ENCODE measurements at regions not wholly inside any gene's neighbourhood (a gene's known extent, or its start where the extent isn't known, plus 50 kb on each side); places are given as distances from the start of the nearest gene placed in this dataset.

- Mint-ChIP-seq H3K27ac (no peak overlapping the region), H3K9me3 (no peaks in the 10 kb centered on the region), H3K4me3 (no peak overlapping the region), H3K4me1 (peaks cover 12% of the 10 kb centered on the region), H3K27me3 (ENCODE audit: low read depth) (no peaks in the 10 kb centered on the region), H3K36me3 (no peaks in the 10 kb centered on the region)
- ChIA-PET CTCF (no interaction called here), POLR2A (no interaction called here)
- TF ChIP-seq ZNF219 (CRISPR knock-in tag; IDR thresholded peaks at IDR 0.05; ENCODE audit: borderline replicate concordance): no peak
- DNase-seq (ENCODE audit: low spot score) (no peak), ATAC-seq (no peak)
These were observed 65.1 kb upstream of the ITM2B start for GRCh38 chr13:48167866-48168265.

DNA sequence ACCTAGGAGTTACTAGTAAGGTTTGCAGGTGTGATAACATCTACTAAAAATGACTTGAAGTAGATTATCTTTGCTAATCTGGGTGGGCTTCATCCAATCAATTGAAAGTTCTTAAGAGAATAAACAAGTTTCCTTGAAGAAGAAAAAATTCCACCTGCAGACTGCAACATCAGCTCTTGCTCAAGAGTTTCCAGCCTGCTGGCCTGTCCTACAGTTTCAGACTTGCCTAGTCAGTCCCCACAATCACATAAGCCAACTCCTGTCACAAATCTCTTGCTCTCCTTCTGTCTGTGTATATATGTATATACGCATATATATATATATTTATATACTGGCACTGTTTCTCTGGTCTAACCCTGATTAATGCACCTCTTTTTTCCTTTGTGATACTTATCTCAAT is 67.3 kb upstream of the ITM2B start:
- CTCF ChIA-PET: no interaction called here
- ATAC-seq (no peak), DNase-seq (ENCODE audit: low spot score) (no peak)

GRCh38 chr13:48165063-48165462 is 67.9 kb upstream of the ITM2B start:
- Mint-ChIP-seq H3K9me3 (no peaks in the 10 kb centered on the region), H3K36me3 (no peaks in the 10 kb centered on the region), H3K4me3 (no peak overlapping the region), H3K27ac (no peak overlapping the region), H3K4me1 (peaks cover 22% of the 10 kb centered on the region), H3K27me3 (ENCODE audit: low read depth) (no peaks in the 10 kb centered on the region; the same call in 1 of the 2 replicates)
- ChIA-PET POLR2A (no interaction called here), CTCF (interaction anchor here (1.1 kb wide), 1 partner anchor 38 kb away, joined by 4 read pairs; no protein-coding TSS in a partner anchor)
- ATAC-seq: no peak
- TF ChIP-seq CREM (CRISPR knock-in tag; IDR thresholded peaks at IDR 0.05) (no peak), ZNF396 (CRISPR knock-in tag; IDR thresholded peaks at IDR 0.05; ENCODE audit: borderline replicate concordance) (no peak), EMX1 (CRISPR knock-in tag; IDR thresholded peaks at IDR 0.05) (no peak), MXD4 (CRISPR knock-in tag; IDR thresholded peaks at IDR 0.05; ENCODE audit: borderline replicate concordance) (no peak), MYBL2 (CRISPR knock-in tag; IDR thresholded peaks at IDR 0.05) (no peak), GTF2I (CRISPR knock-in tag; conservative IDR thresholded peaks at IDR 0.05) (no peak), JAZF1 (CRISPR knock-in tag; IDR thresholded peaks at IDR 0.05) (no peak), ZNF416 (CRISPR knock-in tag; IDR thresholded peaks at IDR 0.05) (no peak), MAX (CRISPR knock-in tag; IDR thresholded peaks at IDR 0.05) (no peak), NFYB (CRISPR knock-in tag; conservative IDR thresholded peaks at IDR 0.05; ENCODE audit: low read depth) (no peak), NFATC4 (CRISPR knock-in tag; IDR thresholded peaks at IDR 0.05) (no peak), HMGA2 (CRISPR knock-in tag; IDR thresholded peaks at IDR 0.05) (no peak), SP1 (CRISPR knock-in tag; conservative IDR thresholded peaks at IDR 0.05) (no peak), ZNF121 (CRISPR knock-in tag; IDR thresholded peaks at IDR 0.05) (no peak), ZNF219 (CRISPR knock-in tag; IDR thresholded peaks at IDR 0.05; ENCODE audit: borderline replicate concordance) (no peak)
- TF ChIP-seq, protein P1, sequence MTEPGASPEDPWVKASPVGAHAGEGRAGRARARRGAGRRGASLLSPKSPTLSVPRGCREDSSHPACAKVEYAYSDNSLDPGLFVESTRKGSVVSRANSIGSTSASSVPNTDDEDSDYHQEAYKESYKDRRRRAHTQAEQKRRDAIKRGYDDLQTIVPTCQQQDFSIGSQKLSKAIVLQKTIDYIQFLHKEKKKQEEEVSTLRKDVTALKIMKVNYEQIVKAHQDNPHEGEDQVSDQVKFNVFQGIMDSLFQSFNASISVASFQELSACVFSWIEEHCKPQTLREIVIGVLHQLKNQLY (CRISPR knock-in tag; IDR thresholded peaks at IDR 0.05): no peak
- TF ChIP-seq, protein P2, sequence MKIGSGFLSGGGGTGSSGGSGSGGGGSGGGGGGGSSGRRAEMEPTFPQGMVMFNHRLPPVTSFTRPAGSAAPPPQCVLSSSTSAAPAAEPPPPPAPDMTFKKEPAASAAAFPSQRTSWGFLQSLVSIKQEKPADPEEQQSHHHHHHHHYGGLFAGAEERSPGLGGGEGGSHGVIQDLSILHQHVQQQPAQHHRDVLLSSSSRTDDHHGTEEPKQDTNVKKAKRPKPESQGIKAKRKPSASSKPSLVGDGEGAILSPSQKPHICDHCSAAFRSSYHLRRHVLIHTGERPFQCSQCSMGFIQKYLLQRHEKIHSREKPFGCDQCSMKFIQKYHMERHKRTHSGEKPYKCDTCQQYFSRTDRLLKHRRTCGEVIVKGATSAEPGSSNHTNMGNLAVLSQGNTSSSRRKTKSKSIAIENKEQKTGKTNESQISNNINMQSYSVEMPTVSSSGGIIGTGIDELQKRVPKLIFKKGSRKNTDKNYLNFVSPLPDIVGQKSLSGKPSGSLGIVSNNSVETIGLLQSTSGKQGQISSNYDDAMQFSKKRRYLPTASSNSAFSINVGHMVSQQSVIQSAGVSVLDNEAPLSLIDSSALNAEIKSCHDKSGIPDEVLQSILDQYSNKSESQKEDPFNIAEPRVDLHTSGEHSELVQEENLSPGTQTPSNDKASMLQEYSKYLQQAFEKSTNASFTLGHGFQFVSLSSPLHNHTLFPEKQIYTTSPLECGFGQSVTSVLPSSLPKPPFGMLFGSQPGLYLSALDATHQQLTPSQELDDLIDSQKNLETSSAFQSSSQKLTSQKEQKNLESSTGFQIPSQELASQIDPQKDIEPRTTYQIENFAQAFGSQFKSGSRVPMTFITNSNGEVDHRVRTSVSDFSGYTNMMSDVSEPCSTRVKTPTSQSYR (CRISPR knock-in tag; IDR thresholded peaks at IDR 0.05): no peak
- TF ChIP-seq, protein P3, sequence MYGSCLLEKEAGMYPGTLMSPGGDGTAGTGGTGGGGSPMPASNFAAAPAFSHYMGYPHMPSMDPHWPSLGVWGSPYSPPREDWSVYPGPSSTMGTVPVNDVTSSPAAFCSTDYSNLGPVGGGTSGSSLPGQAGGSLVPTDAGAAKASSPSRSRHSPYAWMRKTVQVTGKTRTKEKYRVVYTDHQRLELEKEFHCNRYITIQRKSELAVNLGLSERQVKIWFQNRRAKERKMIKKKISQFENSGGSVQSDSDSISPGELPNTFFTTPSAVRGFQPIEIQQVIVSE (CRISPR knock-in tag; IDR thresholded peaks at IDR 0.05; ENCODE audit: borderline replicate concordance): no peak
- no peak for DNase-seq (ENCODE audit: low spot score)

More for the DNA sequence above, 67.3 kb upstream of the ITM2B start:
- peaks cover 16% of the 10 kb centered on the region for H3K4me1 Mint-ChIP-seq
- H3K27me3 Mint-ChIP-seq (ENCODE audit: low read depth): no peaks in the 10 kb centered on the region; the same call in 1 of the 2 replicates
- no peak for TF ChIP-seq CREM (CRISPR knock-in tag; IDR thresholded peaks at IDR 0.05)
- TF ChIP-seq, protein P2 (CRISPR knock-in tag; IDR thresholded peaks at IDR 0.05): no peak
- no peak for TF ChIP-seq TP53 (CRISPR knock-in tag; IDR thresholded peaks at IDR 0.05)
- TF ChIP-seq, protein P4, sequence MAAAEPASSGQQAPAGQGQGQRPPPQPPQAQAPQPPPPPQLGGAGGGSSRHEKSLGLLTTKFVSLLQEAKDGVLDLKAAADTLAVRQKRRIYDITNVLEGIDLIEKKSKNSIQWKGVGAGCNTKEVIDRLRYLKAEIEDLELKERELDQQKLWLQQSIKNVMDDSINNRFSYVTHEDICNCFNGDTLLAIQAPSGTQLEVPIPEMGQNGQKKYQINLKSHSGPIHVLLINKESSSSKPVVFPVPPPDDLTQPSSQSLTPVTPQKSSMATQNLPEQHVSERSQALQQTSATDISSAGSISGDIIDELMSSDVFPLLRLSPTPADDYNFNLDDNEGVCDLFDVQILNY (CRISPR knock-in tag; IDR thresholded peaks at IDR 0.05): no peak
- H3K36me3 Mint-ChIP-seq: no peaks in the 10 kb centered on the region
- H3K27ac Mint-ChIP-seq: no peak overlapping the region
- POLR2A ChIA-PET: no interaction called here
- no peak overlapping the region for H3K4me3 Mint-ChIP-seq
- H3K9me3 Mint-ChIP-seq: no peaks in the 10 kb centered on the region
